Fibroblast of lung (primary cell): ENCODE measurements at regions not wholly inside any gene's neighbourhood (a gene's known extent, or its start where the extent isn't known, plus 50 kb on each side); places are given as distances from the start of the nearest gene placed in this dataset.
"Not testable (repeated sequence)": the region's sequence is repeated elsewhere in the genome, so short reads cannot be mapped to it uniquely, and the experiment has no call there.

ENCODE experiments used
- DNase-seq, 2 donors: peaks; one replicate each; pipeline versions ENCODE4 v3.0.0 to v3.0.0-alpha.2; 2010; ENCODE audit warnings: low read depth in 2 of 2
- H2AFZ ChIP-seq: 2 replicates; pipeline ENCODE4 v1.5.1; 2012; ENCODE audit warnings: low read length, control low read depth, inconsistent platforms
- H3K27ac ChIP-seq: 2 replicates; pipeline ENCODE4 v1.5.1; 2011; ENCODE audit warnings: low read length, control low read depth; ENCODE audit not compliant: insufficient read depth
- H3K27me3 ChIP-seq: 2 replicates; pipeline ENCODE4 v1.5.1; 2011; ENCODE audit warnings: mild to moderate bottlenecking, low read length; ENCODE audit not compliant: control insufficient read depth, insufficient read depth
- H3K36me3 ChIP-seq: 2 replicates; pipeline ENCODE4 v1.5.1; 2011; ENCODE audit warnings: low read length; ENCODE audit not compliant: control insufficient read depth, insufficient read depth
- H3K4me1 ChIP-seq: 2 replicates; pipeline ENCODE4 v1.5.1; 2011; ENCODE audit warnings: low read length; ENCODE audit not compliant: control insufficient read depth, insufficient read depth; ENCODE audit errors: extremely low read depth
- H3K4me2 ChIP-seq: 2 replicates; pipeline ENCODE4 v1.5.1; 2011; ENCODE audit warnings: low read length, control low read depth; ENCODE audit not compliant: insufficient read depth; ENCODE audit errors: extremely low read depth
- H3K4me3 ChIP-seq, 4 experiments: fragments of 200-600 bp in 1 of 4; sonication (generic) in 1 of 4; replicated peaks in 1 of 4; 2 replicates each; pipeline ENCODE4 v1.5.1; 2011 to 2016; ENCODE audit warnings: low read length in 4 of 4, low read depth in 3 of 4, mild to moderate bottlenecking in 3 of 4, control low read depth in 2 of 4, inconsistent platforms in 1 of 4, mixed read lengths in 1 of 4; ENCODE audit not compliant: insufficient read depth in 1 of 4; ENCODE audit errors: control extremely low read depth in 1 of 4
- H3K79me2 ChIP-seq: 2 replicates; pipeline ENCODE4 v1.5.1; 2012; ENCODE audit warnings: mild to moderate bottlenecking, low read length, inconsistent platforms; ENCODE audit not compliant: control insufficient read depth, insufficient read depth
- H3K9ac ChIP-seq: 2 replicates; pipeline ENCODE4 v1.5.1; 2011; ENCODE audit warnings: mild to moderate bottlenecking, low read length, control low read depth; ENCODE audit not compliant: insufficient read depth
- H3K9me3 ChIP-seq: 2 replicates; pipeline ENCODE4 v1.5.1; 2012; ENCODE audit warnings: low read depth, low read length; ENCODE audit not compliant: control insufficient read depth, insufficient read depth
- H4K20me1 ChIP-seq: 2 replicates; pipeline ENCODE4 v1.5.1; 2011; ENCODE audit warnings: low read length; ENCODE audit not compliant: control insufficient read depth, insufficient read depth; ENCODE audit errors: extremely low read depth
- EZH2 ChIP-seq: IDR thresholded peaks from 2 replicates; pipeline ENCODE4 v1.5.1; 2012; ENCODE audit warnings: low read length, control low read depth, mild to moderate bottlenecking; ENCODE audit errors: missing control alignments
- TF ChIP-seq, protein P1 (sequence below), 2 donors: IDR thresholded peaks in 1 of 2; conservative IDR thresholded peaks in 1 of 2; 1 replicate in 1 of 2; 2 replicates in 1 of 2; pipeline ENCODE4 v1.5.1; 2011 to 2012; ENCODE audit warnings: low read length in 2 of 2, control low read depth in 1 of 2, inconsistent platforms in 1 of 2, low read depth in 1 of 2, mild to moderate bottlenecking in 1 of 2

DNA sequence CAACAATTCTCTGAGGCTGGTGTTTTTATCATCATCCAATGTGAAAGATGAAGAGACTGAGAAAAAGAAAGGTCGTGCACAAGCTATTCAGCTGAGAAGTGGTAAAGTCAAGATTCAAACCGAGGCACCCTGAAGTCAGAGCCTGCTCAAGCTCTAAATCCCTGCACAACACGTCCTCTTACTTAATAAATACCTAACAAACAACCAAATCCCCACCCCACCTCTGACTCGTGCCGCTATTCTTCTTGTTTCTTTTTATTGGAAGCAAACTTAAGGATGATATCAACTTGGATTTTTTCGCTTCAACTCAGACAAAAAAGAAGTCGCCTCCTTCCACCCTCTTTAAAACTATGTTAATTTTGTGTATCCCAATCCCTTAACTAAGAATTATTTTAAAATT lies 140.2 kb downstream of the CEP120 start:
- TF ChIP-seq, protein P1, sequence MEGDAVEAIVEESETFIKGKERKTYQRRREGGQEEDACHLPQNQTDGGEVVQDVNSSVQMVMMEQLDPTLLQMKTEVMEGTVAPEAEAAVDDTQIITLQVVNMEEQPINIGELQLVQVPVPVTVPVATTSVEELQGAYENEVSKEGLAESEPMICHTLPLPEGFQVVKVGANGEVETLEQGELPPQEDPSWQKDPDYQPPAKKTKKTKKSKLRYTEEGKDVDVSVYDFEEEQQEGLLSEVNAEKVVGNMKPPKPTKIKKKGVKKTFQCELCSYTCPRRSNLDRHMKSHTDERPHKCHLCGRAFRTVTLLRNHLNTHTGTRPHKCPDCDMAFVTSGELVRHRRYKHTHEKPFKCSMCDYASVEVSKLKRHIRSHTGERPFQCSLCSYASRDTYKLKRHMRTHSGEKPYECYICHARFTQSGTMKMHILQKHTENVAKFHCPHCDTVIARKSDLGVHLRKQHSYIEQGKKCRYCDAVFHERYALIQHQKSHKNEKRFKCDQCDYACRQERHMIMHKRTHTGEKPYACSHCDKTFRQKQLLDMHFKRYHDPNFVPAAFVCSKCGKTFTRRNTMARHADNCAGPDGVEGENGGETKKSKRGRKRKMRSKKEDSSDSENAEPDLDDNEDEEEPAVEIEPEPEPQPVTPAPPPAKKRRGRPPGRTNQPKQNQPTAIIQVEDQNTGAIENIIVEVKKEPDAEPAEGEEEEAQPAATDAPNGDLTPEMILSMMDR (conservative IDR thresholded peaks at IDR 0.05 in 1 of 2, IDR thresholded peaks at IDR 0.05 in 1 of 2; ENCODE audit: low read depth in 1 of 2, low read length in 2 of 2) = no peak
- no peak for TF ChIP-seq EZH2
- no peak overlapping the region for H2AFZ ChIP-seq
- no peaks in the 10 kb centered on the region for H3K36me3 ChIP-seq
- no peaks in the 10 kb centered on the region for H3K9me3 ChIP-seq
- DNase-seq = peak; percentile 20 to 28
- no peak overlapping the region for H3K27ac ChIP-seq
- H4K20me1 ChIP-seq = no peaks in the 10 kb centered on the region
- H3K4me1 ChIP-seq = no peaks in the 10 kb centered on the region
- no peak overlapping the region for H3K4me2 ChIP-seq
- H3K4me3 ChIP-seq = no peak overlapping the region
- no peaks in the 10 kb centered on the region for H3K27me3 ChIP-seq
- no peak overlapping the region for H3K9ac ChIP-seq
- no peaks in the 10 kb centered on the region for H3K79me2 ChIP-seq

DNA sequence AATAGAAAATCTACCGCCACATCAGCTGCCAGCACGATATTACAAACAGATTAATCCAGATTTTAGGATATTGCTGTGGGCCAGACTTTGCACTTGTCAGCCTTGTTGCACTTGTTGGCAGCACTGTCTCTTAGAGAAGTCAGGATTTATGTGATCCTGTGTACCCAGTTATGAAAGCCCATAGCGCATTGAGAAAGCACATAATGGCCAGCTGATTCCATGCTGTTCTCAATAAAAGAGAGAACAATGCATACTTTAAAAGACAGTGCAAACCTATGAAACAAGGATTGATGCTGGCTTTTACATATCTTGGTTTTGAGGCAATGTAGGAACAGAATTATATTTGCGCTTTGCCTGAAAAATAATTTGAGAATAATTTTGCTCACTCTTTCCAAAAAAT lies 140.8 kb downstream of the CEP120 start:
- H3K9ac ChIP-seq = no peak overlapping the region
- no peaks in the 10 kb centered on the region for H4K20me1 ChIP-seq
- H3K79me2 ChIP-seq = no peaks in the 10 kb centered on the region
- H3K4me1 ChIP-seq = no peaks in the 10 kb centered on the region
- no peak overlapping the region for H3K4me2 ChIP-seq
- H2AFZ ChIP-seq = no peak overlapping the region
- H3K27me3 ChIP-seq = no peaks in the 10 kb centered on the region
- H3K9me3 ChIP-seq = no peaks in the 10 kb centered on the region
- TF ChIP-seq, protein P1 (conservative IDR thresholded peaks at IDR 0.05 in 1 of 2, IDR thresholded peaks at IDR 0.05 in 1 of 2; ENCODE audit: low read depth in 1 of 2, low read length in 2 of 2) = no peak
- no peak for TF ChIP-seq EZH2
- H3K4me3 ChIP-seq = no peak overlapping the region
- H3K27ac ChIP-seq = no peak overlapping the region
- no peaks in the 10 kb centered on the region for H3K36me3 ChIP-seq
- DNase-seq = no peak

DNA sequence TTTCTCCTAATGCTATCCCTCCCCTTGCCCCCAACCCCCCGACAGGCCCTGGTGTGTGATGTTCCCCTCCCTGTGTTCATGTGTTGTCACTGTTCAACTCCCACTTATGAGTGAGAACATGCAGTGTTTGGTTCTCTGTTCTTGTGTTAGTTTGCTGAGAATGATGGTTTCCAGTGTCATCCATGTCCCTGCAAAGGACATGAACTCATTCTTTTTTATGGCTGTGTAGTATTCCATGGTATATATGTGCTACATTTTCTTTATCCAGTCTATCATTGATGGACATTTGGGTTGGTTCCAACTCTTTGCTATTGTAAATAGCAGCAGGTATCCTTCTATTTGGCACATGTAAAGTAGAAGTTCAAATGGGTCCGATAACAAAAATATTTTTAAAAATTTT lies 142.3 kb downstream of the CEP120 start:
- not testable (repeated sequence) for DNase-seq, H3K36me3 ChIP-seq

More for the DNA sequence above, 142.3 kb downstream of the CEP120 start:
- H4K20me1 ChIP-seq, H3K9ac ChIP-seq, H3K4me3 ChIP-seq, H3K4me2 ChIP-seq, H3K79me2 ChIP-seq, H3K4me1 ChIP-seq, H3K27me3 ChIP-seq, H3K9me3 ChIP-seq, H2AFZ ChIP-seq, H3K27ac ChIP-seq: not testable (repeated sequence)
